Prostate gland (tissue), 2 donors: ENCODE measurements at regions not wholly inside any gene's neighbourhood (a gene's known extent, or its start where the extent isn't known, plus 50 kb on each side); places are given as distances from the start of the nearest gene placed in this dataset.

ENCODE experiments used
- POLR2A ChIP-seq: fragments of 450-650 bp; IDR thresholded peaks from one replicate; pipeline ENCODE4 v1.6.1; 2016; ENCODE audit warnings: antibody characterized with exemption, mild to moderate bottlenecking
- POLR2AphosphoS5 ChIP-seq: sonication (generic); formaldehyde crosslinking; IDR thresholded peaks from one replicate; pipeline ENCODE4 v1.6.1; 2017; ENCODE audit warnings: antibody characterized with exemption
- TF ChIP-seq, protein P1 (sequence below), 4 experiments: fragments of 200-600 bp in 2 of 4; fragments of 450-650 bp in 2 of 4; sonication (generic) in 2 of 4; IDR thresholded peaks; 1 replicate in 3 of 4; 2 replicates in 1 of 4; pipeline ENCODE4 v1.5.1; 2016 to 2019; ENCODE audit warnings: antibody characterized with exemption in 4 of 4, mild to moderate bottlenecking in 2 of 4, moderate library complexity in 2 of 4

DNA sequence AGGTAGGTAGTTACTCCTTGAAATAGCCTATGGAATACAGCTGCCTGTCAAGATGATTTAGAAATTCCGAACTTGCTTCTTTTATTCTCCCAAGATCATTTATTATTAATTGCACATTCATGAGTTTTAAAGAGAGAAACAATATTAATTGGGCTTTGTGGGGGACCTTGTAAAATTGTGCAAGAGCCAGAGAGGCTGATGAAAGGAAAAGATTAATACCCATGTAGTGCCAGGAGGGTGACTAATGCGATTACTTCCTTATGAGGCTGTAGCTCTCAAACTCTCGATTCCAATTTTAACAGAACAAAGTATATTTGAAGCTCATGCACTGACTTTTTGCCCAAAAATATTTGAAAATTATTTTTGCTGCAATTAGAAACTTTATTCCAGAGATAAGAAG, 423.8 kb upstream of the ID4 start:
- TF ChIP-seq POLR2A (no peak), POLR2AphosphoS5 (no peak)
- TF ChIP-seq, protein P1, sequence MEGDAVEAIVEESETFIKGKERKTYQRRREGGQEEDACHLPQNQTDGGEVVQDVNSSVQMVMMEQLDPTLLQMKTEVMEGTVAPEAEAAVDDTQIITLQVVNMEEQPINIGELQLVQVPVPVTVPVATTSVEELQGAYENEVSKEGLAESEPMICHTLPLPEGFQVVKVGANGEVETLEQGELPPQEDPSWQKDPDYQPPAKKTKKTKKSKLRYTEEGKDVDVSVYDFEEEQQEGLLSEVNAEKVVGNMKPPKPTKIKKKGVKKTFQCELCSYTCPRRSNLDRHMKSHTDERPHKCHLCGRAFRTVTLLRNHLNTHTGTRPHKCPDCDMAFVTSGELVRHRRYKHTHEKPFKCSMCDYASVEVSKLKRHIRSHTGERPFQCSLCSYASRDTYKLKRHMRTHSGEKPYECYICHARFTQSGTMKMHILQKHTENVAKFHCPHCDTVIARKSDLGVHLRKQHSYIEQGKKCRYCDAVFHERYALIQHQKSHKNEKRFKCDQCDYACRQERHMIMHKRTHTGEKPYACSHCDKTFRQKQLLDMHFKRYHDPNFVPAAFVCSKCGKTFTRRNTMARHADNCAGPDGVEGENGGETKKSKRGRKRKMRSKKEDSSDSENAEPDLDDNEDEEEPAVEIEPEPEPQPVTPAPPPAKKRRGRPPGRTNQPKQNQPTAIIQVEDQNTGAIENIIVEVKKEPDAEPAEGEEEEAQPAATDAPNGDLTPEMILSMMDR (IDR thresholded peaks at IDR 0.05), result no peak
